ENCODE measurements at regions not wholly inside any gene's neighbourhood (a gene's known extent, or its start where the extent isn't known, plus 50 kb on each side); places are given as distances from the start of the nearest gene placed in this dataset.

DNA sequence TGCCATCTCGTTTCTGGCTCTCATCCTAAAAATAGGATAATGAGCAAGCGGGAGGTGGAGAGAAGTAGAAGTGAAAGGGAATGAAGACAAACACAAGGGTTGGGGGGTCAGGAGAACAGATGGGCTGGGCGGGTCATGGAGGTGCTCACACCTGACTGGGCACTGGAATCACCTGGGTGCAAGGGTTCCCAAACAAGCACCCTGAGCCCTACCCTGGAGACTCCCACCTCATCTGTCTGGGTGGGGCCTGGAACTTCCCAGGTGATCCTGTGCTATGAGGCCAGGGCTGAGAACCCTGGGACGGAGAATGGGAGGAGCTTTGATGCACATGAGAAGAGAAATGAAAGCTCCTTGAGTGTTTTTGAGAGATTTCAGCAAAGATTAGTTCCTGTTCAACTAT, 223.6 kb downstream of the ANKRD60 start:
- peaks cover 1% of the 10 kb centered on the region for H3K27me3 Mint-ChIP-seq (ENCODE audit: low read depth)
- H3K36me3 Mint-ChIP-seq (ENCODE audit: low read depth), result no peaks in the 10 kb centered on the region
- DNase-seq (ENCODE audit: low spot score), result no peak
- no peak overlapping the region for H3K27ac Mint-ChIP-seq
- no peak overlapping the region for H3K4me3 Mint-ChIP-seq
- no peaks in the 10 kb centered on the region for H3K9me3 Mint-ChIP-seq
- no peaks in the 10 kb centered on the region for H3K4me1 Mint-ChIP-seq (ENCODE audit: low read depth)

- no peak overlapping the region for H3K27ac Mint-ChIP-seq
Observed at GRCh38 chr20:58004146-58004545, 224.3 kb downstream of the ANKRD60 start.

DNA sequence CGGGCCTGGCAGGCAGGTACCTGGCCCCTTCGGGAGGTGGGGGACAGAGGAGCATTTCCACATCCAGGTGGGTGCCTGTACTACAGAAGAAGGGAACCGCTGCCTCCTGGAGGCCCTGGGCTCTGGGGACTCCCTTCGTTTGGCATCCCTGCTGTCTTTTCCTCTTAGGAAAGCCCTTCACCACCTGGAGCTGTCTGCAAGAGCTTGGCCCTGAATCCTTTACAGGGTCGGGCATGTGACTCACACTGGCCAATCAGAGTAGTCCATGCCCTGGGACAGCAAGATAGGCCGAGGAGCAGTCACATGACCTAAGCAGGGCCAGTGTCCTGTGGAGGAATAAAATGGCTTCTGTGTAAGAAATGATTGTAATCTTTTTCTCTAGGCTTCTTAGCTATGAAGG, 224.9 kb downstream of the ANKRD60 start:
- H3K4me3 Mint-ChIP-seq, result no peak overlapping the region
- no peaks in the 10 kb centered on the region for H3K36me3 Mint-ChIP-seq (ENCODE audit: low read depth)

More at GRCh38 chr20:58004146-58004545, 224.3 kb downstream of the ANKRD60 start:
- no peak overlapping the region for H3K4me3 Mint-ChIP-seq
- no peaks in the 10 kb centered on the region for H3K9me3 Mint-ChIP-seq
- H3K36me3 Mint-ChIP-seq (ENCODE audit: low read depth), result no peaks in the 10 kb centered on the region
- no peaks in the 10 kb centered on the region for H3K4me1 Mint-ChIP-seq (ENCODE audit: low read depth)
- no peak for DNase-seq (ENCODE audit: low spot score)
- H3K27me3 Mint-ChIP-seq (ENCODE audit: low read depth), result peaks cover 6% of the 10 kb centered on the region

GRCh38 chr20:58002901-58003300, 225.6 kb downstream of the ANKRD60 start:
- Mint-ChIP-seq H3K27me3 (ENCODE audit: low read depth) (peaks cover 12% of the 10 kb centered on the region), H3K4me1 (ENCODE audit: low read depth) (no peaks in the 10 kb centered on the region), H3K9me3 (no peaks in the 10 kb centered on the region), H3K27ac (no peak overlapping the region), H3K4me3 (no peak overlapping the region), H3K36me3 (ENCODE audit: low read depth) (no peaks in the 10 kb centered on the region)
- no peak for DNase-seq (ENCODE audit: low spot score)

More for the DNA sequence above, 224.9 kb downstream of the ANKRD60 start:
- H3K4me1 Mint-ChIP-seq (ENCODE audit: low read depth), result no peaks in the 10 kb centered on the region
- H3K27ac Mint-ChIP-seq, result no peak overlapping the region
- no peak for DNase-seq (ENCODE audit: low spot score)
- H3K27me3 Mint-ChIP-seq (ENCODE audit: low read depth), result peaks cover 9% of the 10 kb centered on the region
- H3K9me3 Mint-ChIP-seq, result no peaks in the 10 kb centered on the region

DNA sequence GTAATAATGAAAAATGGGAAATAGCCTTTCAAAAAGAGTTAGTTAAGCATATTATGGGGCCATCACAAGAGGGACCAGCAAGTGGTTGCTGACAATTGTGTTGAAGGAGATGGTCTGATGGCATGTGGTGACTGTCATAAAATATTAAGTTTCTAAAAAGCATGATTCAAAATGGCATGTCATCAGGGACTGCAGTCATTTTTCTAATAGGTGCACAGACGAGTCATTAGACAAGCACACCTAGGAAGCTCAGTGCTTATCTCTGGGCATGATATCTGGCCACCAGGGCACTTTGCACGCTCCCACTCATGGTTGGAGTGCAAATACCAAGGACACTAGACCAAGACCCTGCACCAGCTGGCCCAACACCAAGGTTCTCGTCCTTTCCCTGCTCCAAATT, 226.5 kb downstream of the ANKRD60 start:
- Mint-ChIP-seq H3K9me3 (no peaks in the 10 kb centered on the region), H3K27ac (no peak overlapping the region), H3K27me3 (ENCODE audit: low read depth) (peaks cover 16% of the 10 kb centered on the region), H3K36me3 (ENCODE audit: low read depth) (no peaks in the 10 kb centered on the region), H3K4me3 (no peak overlapping the region), H3K4me1 (ENCODE audit: low read depth) (no peaks in the 10 kb centered on the region)
- DNase-seq (ENCODE audit: low spot score), result no peak

DNA sequence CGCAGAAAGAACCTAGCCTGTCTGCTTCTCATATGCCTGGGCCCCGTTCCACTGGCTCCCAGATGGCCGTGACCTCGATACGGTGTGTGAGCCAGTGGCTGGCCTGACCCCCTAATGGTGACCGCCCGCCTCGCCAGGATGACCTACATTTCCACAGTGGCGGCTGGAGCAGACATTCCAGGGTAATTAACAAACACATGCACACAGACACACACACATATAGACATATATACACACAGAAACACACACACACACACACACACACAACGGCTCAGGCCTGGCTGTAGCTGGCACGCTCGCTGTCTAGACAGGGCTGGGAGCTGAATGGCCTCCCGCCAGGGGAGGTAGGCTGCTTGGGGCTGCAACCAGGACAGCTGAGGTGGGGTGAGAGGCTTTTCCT, 227.1 kb downstream of the ANKRD60 start:
- no peaks in the 10 kb centered on the region for H3K4me1 Mint-ChIP-seq (ENCODE audit: low read depth)
- no peak for DNase-seq (ENCODE audit: low spot score)
- no peak overlapping the region for H3K4me3 Mint-ChIP-seq
- H3K27ac Mint-ChIP-seq, result no peak overlapping the region
- peaks cover 16% of the 10 kb centered on the region for H3K27me3 Mint-ChIP-seq (ENCODE audit: low read depth)
- no peaks in the 10 kb centered on the region for H3K36me3 Mint-ChIP-seq (ENCODE audit: low read depth)
- H3K9me3 Mint-ChIP-seq, result no peaks in the 10 kb centered on the region

- DNase-seq (ENCODE audit: low spot score), result no peak
- Mint-ChIP-seq H3K27me3 (ENCODE audit: low read depth) (peaks cover 16% of the 10 kb centered on the region), H3K9me3 (no peaks in the 10 kb centered on the region), H3K27ac (no peak overlapping the region), H3K36me3 (ENCODE audit: low read depth) (no peaks in the 10 kb centered on the region), H3K4me3 (no peak overlapping the region), H3K4me1 (ENCODE audit: low read depth) (no peaks in the 10 kb centered on the region)
Observed at GRCh38 chr20:58000861-58001260, 227.6 kb downstream of the ANKRD60 start.

DNA sequence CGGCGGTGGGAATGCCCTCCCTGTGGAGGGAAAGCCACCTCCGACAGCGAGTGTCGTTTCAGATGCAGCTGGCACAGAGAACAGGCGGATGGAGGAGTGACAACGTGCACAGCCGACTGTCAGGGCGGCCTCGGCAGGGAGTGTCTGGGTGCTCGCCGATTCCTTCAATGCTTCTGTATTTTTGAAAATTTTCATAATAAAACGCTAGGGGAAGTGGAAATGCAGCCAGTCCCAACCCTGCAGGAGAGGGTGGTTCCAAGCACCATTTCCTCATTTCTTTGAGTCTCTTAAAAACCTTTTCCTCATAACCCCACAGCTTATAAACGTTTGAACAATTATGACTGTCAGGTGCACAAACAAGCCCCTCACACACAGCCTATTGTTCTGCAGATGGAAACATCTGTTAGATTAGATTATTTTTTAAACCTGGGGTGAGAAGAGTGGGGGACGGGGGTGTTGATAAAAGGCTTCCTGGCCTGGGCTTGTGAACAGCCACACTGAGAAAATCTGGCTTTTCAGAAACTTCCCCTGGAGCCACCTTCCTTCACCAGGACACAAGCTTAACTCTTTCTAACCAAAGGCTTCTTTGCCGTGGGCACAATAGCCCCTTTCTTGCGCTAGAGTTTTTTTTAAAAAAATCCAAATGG, 228.9 kb downstream of the ANKRD60 start:
- H3K36me3 Mint-ChIP-seq (ENCODE audit: low read depth), result no peaks in the 10 kb centered on the region
- H3K4me1 Mint-ChIP-seq (ENCODE audit: low read depth), result no peaks in the 10 kb centered on the region
- H3K27me3 Mint-ChIP-seq (ENCODE audit: low read depth), result peaks cover 16% of the 10 kb centered on the region
- H3K4me3 Mint-ChIP-seq, result no peak overlapping the region
- DNase-seq (ENCODE audit: low spot score), result no peak
- H3K27ac Mint-ChIP-seq, result no peak overlapping the region
- no peaks in the 10 kb centered on the region for H3K9me3 Mint-ChIP-seq

DNA sequence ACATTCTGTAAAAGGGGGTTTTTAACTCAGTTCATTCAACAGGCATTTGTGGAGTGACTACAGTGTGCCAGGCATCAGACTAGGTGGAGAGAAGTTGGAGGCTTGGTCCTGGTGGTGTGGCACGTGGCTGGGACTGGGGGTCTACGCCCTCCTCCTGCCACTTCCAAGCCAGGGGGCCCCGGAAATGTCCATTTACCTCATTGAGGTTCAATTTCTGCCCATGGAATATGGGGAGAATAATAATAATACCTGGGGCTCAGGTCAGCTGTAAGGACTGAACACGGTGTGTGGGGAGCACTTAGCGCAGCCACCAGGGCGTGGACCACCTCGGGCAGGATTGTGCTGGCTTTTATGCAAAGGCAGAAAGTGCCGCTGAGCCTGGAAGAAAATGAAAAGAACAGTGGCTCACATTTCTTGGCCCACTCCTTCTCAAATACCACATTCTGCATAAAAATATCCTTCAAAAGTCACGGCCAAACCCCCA, 229.4 kb downstream of the ANKRD60 start:
- H3K4me3 Mint-ChIP-seq, result no peak overlapping the region
- peaks cover 16% of the 10 kb centered on the region for H3K27me3 Mint-ChIP-seq (ENCODE audit: low read depth)

DNA sequence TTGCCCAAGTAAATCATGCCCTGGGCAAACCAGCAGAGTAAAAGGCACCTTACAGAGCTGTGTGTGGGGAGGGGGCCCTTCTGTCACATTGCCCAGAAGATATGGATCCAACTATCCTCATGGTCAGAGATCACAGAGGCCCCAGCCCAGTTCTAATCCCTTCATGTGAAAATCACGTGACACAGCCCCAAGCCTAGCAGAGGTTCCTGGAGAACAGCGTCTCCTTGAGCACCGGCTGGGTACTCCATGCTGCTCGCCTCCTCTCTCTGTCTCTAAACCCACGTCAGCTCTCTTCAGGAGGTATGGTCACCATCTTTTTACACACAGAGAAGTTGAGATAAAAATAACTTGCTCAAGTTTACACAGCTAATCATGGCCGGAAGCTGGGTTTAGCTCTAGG, 230.2 kb downstream of the ANKRD60 start:
- Mint-ChIP-seq H3K4me1 (ENCODE audit: low read depth) (no peaks in the 10 kb centered on the region), H3K27me3 (ENCODE audit: low read depth) (peaks cover 16% of the 10 kb centered on the region)
- DNase-seq (ENCODE audit: low spot score), result no peak

More for the DNA sequence above, 229.4 kb downstream of the ANKRD60 start:
- no peak for DNase-seq (ENCODE audit: low spot score)
- no peak overlapping the region for H3K27ac Mint-ChIP-seq
- H3K9me3 Mint-ChIP-seq, result no peaks in the 10 kb centered on the region
- H3K36me3 Mint-ChIP-seq (ENCODE audit: low read depth), result no peaks in the 10 kb centered on the region
- no peaks in the 10 kb centered on the region for H3K4me1 Mint-ChIP-seq (ENCODE audit: low read depth)

GRCh38 chr20:57996936-57997890, 231.2 kb downstream of the ANKRD60 start:
- Mint-ChIP-seq H3K4me1 (ENCODE audit: low read depth) (no peaks in the 10 kb centered on the region), H3K36me3 (ENCODE audit: low read depth) (no peaks in the 10 kb centered on the region), H3K27me3 (ENCODE audit: low read depth) (peaks cover 16% of the 10 kb centered on the region), H3K4me3 (no peak overlapping the region), H3K27ac (no peak overlapping the region), H3K9me3 (no peaks in the 10 kb centered on the region)
- no peak for DNase-seq (ENCODE audit: low spot score)

More for the DNA sequence above, 230.2 kb downstream of the ANKRD60 start:
- no peaks in the 10 kb centered on the region for H3K36me3 Mint-ChIP-seq (ENCODE audit: low read depth)
- no peaks in the 10 kb centered on the region for H3K9me3 Mint-ChIP-seq
- no peak overlapping the region for H3K27ac Mint-ChIP-seq
- H3K4me3 Mint-ChIP-seq, result no peak overlapping the region

GRCh38 chr20:57996465-57996864, 232.0 kb downstream of the ANKRD60 start:
- Mint-ChIP-seq H3K27ac (no peak overlapping the region), H3K9me3 (no peaks in the 10 kb centered on the region), H3K4me1 (ENCODE audit: low read depth) (no peaks in the 10 kb centered on the region), H3K36me3 (ENCODE audit: low read depth) (no peaks in the 10 kb centered on the region), H3K27me3 (ENCODE audit: low read depth) (peaks cover 16% of the 10 kb centered on the region), H3K4me3 (no peak overlapping the region)
- DNase-seq (ENCODE audit: low spot score), result no peak

DNA sequence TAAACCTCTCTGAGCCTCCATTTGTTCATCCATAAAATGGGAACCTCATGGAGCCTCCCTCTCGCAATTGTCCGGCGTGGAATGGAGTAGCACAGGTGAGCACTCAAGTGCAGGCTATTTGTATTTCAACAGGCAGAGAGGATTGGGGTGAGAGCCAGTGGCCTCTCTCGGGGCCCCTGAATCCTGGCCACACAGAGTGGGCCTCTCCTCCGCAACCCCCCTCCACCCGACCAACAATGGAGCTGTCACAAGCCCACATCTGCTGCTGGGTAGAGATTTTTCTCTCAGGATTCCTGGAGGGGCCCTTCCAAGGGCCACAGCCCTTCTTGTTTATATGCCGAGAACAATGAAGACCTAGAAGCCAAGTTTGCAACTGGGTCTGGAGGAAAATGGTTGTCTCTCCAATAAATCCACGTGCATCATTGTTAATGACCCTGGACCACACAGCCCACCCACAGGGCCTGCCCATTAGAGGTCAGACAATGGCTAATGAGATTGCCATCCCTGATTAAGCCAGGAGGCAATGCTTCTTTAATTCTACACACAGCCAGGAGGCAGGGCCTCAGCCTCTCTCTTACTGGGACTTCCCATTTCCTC, 233.0 kb downstream of the ANKRD60 start:
- H3K27ac Mint-ChIP-seq, result no peak overlapping the region
- no peaks in the 10 kb centered on the region for H3K36me3 Mint-ChIP-seq (ENCODE audit: low read depth)
- H3K27me3 Mint-ChIP-seq (ENCODE audit: low read depth), result peaks cover 16% of the 10 kb centered on the region
- H3K4me1 Mint-ChIP-seq (ENCODE audit: low read depth), result no peaks in the 10 kb centered on the region
- DNase-seq (ENCODE audit: low spot score), result no peak
- no peak overlapping the region for H3K4me3 Mint-ChIP-seq
- H3K9me3 Mint-ChIP-seq, result no peaks in the 10 kb centered on the region

Data from T-helper 2 cell treated with Interferon-gamma antibody and Interleukin-4, amounts not matched to agents 5 μg/mL and 100 μg/mL, for 36 hours (primary cell).